Stimulated activated naive CD8-positive, alpha-beta T cell treated with anti-CD3 and anti-CD28 coated beads, Interleukin-15, amount 100 ng/mL, for 72 hours (primary cell): ENCODE measurements at regions not wholly inside any gene's neighbourhood (a gene's known extent, or its start where the extent isn't known, plus 50 kb on each side); places are given as distances from the start of the nearest gene placed in this dataset.

ENCODE experiments used
- ATAC-seq: fragments of 150-1000 bp; cut with Tn5 transposase; 2 replicates; pipeline ENCODE4 v1.10.0; 2021; ENCODE audit warnings: mild to moderate bottlenecking, moderate library complexity
- DNase-seq, 2 donors: peaks; one replicate each; pipeline ENCODE4 v3.0.0; 2021 to 2022
- H3K27ac Mint-ChIP-seq, 2 donors: one replicate each; pipeline ENCODE4 v1.8.0; 2022; ENCODE audit warnings: mild to moderate bottlenecking in 2 of 2, mixed read lengths in 2 of 2, moderate library complexity in 2 of 2
- H3K27me3 Mint-ChIP-seq: one replicate; pipeline ENCODE4 v1.8.0; 2022; ENCODE audit warnings: mixed read lengths
- H3K4me1 Mint-ChIP-seq: one replicate; pipeline ENCODE4 v1.8.0; 2022; ENCODE audit warnings: mild to moderate bottlenecking, mixed read lengths
- H3K4me3 Mint-ChIP-seq, 2 donors: one replicate each; pipeline ENCODE4 v1.8.0; 2022; ENCODE audit warnings: mild to moderate bottlenecking in 2 of 2, mixed read lengths in 2 of 2, moderate library complexity in 1 of 2
- H3K9me3 Mint-ChIP-seq, 2 donors: one replicate each; pipeline ENCODE4 v1.8.0; 2022; ENCODE audit warnings: mixed read lengths in 2 of 2

DNA sequence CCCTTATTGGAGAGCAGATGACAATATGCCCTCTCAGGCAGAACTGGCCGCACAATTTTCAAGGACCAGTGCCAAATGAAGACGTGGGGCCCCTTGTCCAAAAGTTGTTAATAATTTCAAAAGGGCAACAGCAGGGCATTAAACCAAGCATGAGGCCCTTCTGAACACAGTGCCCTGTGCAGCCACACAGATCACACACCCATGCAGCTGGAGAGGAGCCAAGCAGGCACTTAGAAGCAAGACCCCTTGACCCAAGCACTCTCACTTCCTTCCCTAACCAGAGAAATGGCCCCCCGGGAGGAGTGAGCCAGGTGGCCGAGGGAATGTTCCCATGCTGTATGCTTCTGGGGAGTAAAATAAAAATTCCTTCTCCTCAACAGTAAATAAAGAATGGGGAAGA, 114.0 kb upstream of the TMPO start:
- no peak for DNase-seq
- H3K9me3 Mint-ChIP-seq = no peaks in the 10 kb centered on the region
- peaks cover 53% of the 10 kb centered on the region for H3K4me1 Mint-ChIP-seq
- H3K4me3 Mint-ChIP-seq = no peak overlapping the region
- no peaks in the 10 kb centered on the region for H3K27me3 Mint-ChIP-seq
- no peak overlapping the region for H3K27ac Mint-ChIP-seq
- ATAC-seq = no peak

GRCh38 chr12:98402091-98402490, 113.3 kb upstream of the TMPO start:
- H3K27me3 Mint-ChIP-seq = no peaks in the 10 kb centered on the region
- H3K4me3 Mint-ChIP-seq = no peak overlapping the region
- H3K27ac Mint-ChIP-seq = peak overlapping the region in 1 of 2 donors; percentile 31
- H3K4me1 Mint-ChIP-seq = peaks cover 52% of the 10 kb centered on the region
- DNase-seq = no peak
- no peak for ATAC-seq
- H3K9me3 Mint-ChIP-seq = no peaks in the 10 kb centered on the region

GRCh38 chr12:98402671-98403070, 112.7 kb upstream of the TMPO start:
- Mint-ChIP-seq H3K9me3 (no peaks in the 10 kb centered on the region), H3K27me3 (no peaks in the 10 kb centered on the region), H3K27ac (peak overlapping the region in 1 of 2 donors; percentile 41), H3K4me3 (no peak overlapping the region), H3K4me1 (peaks cover 46% of the 10 kb centered on the region)
- DNase-seq = no peak
- ATAC-seq = no peak

GRCh38 chr12:98403385-98403784, 112.0 kb upstream of the TMPO start:
- H3K27me3 Mint-ChIP-seq = no peaks in the 10 kb centered on the region
- H3K9me3 Mint-ChIP-seq = no peaks in the 10 kb centered on the region
- ATAC-seq = no peak
- no peak overlapping the region for H3K27ac Mint-ChIP-seq
- peaks cover 43% of the 10 kb centered on the region for H3K4me1 Mint-ChIP-seq
- H3K4me3 Mint-ChIP-seq = no peak overlapping the region
- no peak for DNase-seq

DNA sequence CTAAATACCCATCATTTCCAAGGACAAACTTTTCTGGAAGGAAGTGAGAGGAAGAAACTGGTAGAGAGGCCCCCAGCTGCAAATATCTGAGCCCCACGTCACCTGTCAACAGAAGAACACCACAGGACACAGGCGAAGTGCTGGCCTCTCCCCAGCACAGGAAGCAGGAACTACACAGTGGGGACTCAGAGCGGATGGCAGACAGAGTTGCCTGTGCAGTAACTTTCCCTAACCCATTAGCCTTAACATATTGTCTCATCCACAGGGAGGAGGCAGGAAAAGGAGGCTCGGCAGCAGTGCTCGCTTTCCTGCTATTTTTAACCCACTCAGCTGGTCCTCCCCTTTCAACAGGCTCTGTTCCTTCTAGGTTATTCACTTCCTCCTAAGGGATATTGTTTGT, 111.5 kb upstream of the TMPO start:
- Mint-ChIP-seq H3K4me3 (no peak overlapping the region), H3K27me3 (no peaks in the 10 kb centered on the region), H3K9me3 (no peaks in the 10 kb centered on the region), H3K4me1 (peaks cover 39% of the 10 kb centered on the region), H3K27ac (peak overlapping the region in 1 of 2 donors; percentile 61)
- no peak for ATAC-seq
- DNase-seq = no peak

- no peak overlapping the region for H3K27ac Mint-ChIP-seq
- no peaks in the 10 kb centered on the region for H3K9me3 Mint-ChIP-seq
- DNase-seq (no peak), ATAC-seq (no peak)
- no peak overlapping the region for H3K4me3 Mint-ChIP-seq
- peaks cover 24% of the 10 kb centered on the region for H3K4me1 Mint-ChIP-seq
- H3K27me3 Mint-ChIP-seq = no peaks in the 10 kb centered on the region
Observed at GRCh38 chr12:98405805-98406366, 109.5 kb upstream of the TMPO start.

DNA sequence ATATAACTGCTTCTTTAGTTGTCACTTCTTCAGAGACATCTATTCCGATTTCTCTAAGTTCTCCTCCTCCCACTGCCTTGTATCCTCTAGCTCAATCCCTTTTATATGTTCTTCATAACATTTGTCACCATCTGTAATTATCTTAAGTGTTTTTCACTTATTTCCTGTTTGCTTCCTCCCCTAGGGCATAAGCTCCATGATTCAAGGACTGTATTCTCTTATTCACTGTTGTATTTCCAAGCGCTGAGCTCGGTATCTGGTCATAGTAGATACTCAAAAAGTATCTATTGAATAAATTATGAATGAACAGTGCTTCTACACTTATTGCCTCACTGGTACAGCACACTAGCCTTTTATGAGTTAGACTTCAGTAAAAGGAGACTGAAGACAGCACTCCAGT, 109.0 kb upstream of the TMPO start:
- ATAC-seq (no peak), DNase-seq (no peak)
- H3K4me1 Mint-ChIP-seq = peaks cover 23% of the 10 kb centered on the region
- no peak overlapping the region for H3K27ac Mint-ChIP-seq
- H3K9me3 Mint-ChIP-seq = no peaks in the 10 kb centered on the region
- no peaks in the 10 kb centered on the region for H3K27me3 Mint-ChIP-seq
- H3K4me3 Mint-ChIP-seq = no peak overlapping the region

GRCh38 chr12:98408681-98409080, 106.7 kb upstream of the TMPO start:
- no peak overlapping the region for H3K4me3 Mint-ChIP-seq

GRCh38 chr12:98409548-98409947, 105.8 kb upstream of the TMPO start:
- H3K27ac Mint-ChIP-seq = no peak overlapping the region
- no peaks in the 10 kb centered on the region for H3K27me3 Mint-ChIP-seq
- DNase-seq = no peak
- H3K4me3 Mint-ChIP-seq = no peak overlapping the region
- no peaks in the 10 kb centered on the region for H3K4me1 Mint-ChIP-seq
- ATAC-seq = no peak
- H3K9me3 Mint-ChIP-seq = no peaks in the 10 kb centered on the region

More at GRCh38 chr12:98408681-98409080, 106.7 kb upstream of the TMPO start:
- no peak for ATAC-seq
- Mint-ChIP-seq H3K9me3 (no peaks in the 10 kb centered on the region), H3K27me3 (no peaks in the 10 kb centered on the region), H3K27ac (no peak overlapping the region), H3K4me1 (peaks cover 4% of the 10 kb centered on the region)
- no peak for DNase-seq

DNA sequence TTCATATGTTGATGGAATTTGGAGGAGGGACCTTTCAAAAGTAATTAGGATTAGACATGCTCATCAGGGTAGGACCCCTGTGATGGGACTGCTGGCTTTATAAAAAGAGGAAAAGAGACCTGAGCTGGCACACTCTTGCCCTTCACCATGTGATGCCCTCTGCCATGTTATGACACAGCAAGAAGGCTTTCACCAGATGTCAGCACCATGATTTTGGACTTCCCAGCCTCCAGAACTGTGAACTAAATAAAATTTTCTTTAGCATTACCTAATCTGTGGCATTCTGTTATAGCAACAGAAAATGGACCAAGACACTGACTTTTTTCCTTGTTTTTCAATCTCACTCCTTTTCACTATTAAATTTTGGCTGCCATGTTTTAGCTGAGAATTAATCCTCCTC, 105.0 kb upstream of the TMPO start:
- DNase-seq = no peak
- no peaks in the 10 kb centered on the region for H3K27me3 Mint-ChIP-seq
- no peak overlapping the region for H3K27ac Mint-ChIP-seq
- no peaks in the 10 kb centered on the region for H3K9me3 Mint-ChIP-seq
- H3K4me1 Mint-ChIP-seq = no peaks in the 10 kb centered on the region
- no peak overlapping the region for H3K4me3 Mint-ChIP-seq
- ATAC-seq = no peak

DNA sequence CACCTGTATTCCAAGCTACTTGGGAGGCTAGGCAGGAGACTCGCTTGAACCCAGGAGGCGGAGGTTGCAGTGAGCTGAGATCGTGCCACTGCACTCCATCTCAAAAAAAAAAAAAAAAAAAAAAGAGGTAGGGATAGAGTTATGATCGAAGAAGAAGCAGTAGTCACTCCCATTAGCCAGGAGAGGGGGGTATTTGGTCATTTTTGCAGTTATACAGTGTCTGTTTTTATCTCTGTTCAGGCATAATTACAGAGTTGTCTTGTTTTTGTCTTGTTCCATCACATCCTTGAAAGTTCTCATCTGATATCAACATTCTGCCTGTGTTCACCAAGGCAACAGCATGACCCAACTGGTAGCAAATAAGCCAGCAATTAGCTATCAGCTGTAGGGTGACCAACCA, 98.5 kb upstream of the TMPO start:
- Mint-ChIP-seq H3K4me1 (no peaks in the 10 kb centered on the region), H3K4me3 (no peak overlapping the region), H3K27me3 (no peaks in the 10 kb centered on the region), H3K9me3 (no peaks in the 10 kb centered on the region), H3K27ac (no peak overlapping the region)
- ATAC-seq (no peak), DNase-seq (no peak)

DNA sequence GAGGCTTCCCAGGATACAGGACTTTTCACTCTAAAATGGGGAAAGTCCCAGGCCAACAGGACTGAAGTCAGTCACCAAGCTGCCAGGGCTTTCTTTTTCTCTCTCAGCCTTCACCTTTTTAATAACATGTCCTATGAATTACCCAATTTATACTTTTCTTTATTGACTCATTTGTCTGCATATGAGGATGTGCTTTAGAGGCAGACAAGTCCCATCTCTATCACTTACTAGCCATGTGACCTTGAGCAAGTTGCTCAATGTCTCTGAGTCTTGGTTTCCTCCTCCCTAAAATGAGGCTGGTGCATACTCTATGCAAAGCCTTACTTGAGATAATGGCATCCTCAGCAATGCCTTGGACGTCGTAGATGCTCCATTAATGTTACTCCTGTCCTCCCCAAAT, 98.1 kb upstream of the TMPO start:
- no peak overlapping the region for H3K4me3 Mint-ChIP-seq
- H3K27me3 Mint-ChIP-seq = no peaks in the 10 kb centered on the region
- H3K9me3 Mint-ChIP-seq = no peaks in the 10 kb centered on the region
- ATAC-seq = no peak
- H3K27ac Mint-ChIP-seq = peak overlapping the region in 1 of 2 donors; percentile 83
- no peak for DNase-seq
- no peaks in the 10 kb centered on the region for H3K4me1 Mint-ChIP-seq

GRCh38 chr12:98418357-98419075, 96.9 kb upstream of the TMPO start:
- no peaks in the 10 kb centered on the region for H3K4me1 Mint-ChIP-seq
- no peak overlapping the region for H3K4me3 Mint-ChIP-seq
- no peaks in the 10 kb centered on the region for H3K27me3 Mint-ChIP-seq
- DNase-seq (no peak), ATAC-seq (no peak)
- H3K9me3 Mint-ChIP-seq = no peaks in the 10 kb centered on the region
- no peak overlapping the region for H3K27ac Mint-ChIP-seq

DNA sequence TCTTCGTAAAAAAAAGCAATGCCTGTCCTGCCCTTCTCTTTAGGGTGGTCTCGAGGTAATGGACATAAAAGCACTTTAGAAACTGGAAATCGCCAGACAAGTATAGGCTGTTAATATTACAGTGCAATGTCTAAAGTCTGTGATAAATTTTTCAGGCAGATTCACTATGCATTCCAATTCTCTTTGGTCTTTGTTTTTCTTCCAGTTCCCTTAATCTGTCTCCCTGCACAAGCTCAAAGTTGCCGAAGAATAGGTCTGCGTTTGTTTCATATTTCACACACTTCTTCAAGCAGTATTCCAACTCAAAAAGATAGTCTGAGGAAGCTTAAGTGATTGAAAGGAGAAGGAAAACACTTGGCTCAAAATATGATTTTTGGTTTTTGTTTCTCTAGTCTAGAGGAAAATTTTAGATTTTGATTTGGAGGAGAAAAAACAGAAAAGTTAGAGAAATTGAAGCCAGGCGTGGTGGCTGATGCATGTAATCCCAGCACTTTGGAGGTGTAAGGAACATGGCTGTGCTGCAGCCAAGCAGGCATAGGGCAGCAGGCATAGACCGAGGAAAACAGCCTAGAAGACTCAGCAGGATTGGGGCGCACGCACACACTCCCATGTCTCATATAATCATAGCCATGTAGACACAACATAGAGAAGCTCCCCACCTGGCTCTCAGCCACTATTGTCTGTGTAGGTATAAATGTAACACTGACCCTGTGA, 96.2 kb upstream of the TMPO start:
- no peak for ATAC-seq
- DNase-seq = no peak
- Mint-ChIP-seq H3K4me3 (no peak overlapping the region), H3K27ac (no peak overlapping the region), H3K27me3 (no peaks in the 10 kb centered on the region), H3K9me3 (no peaks in the 10 kb centered on the region), H3K4me1 (no peaks in the 10 kb centered on the region)

DNA sequence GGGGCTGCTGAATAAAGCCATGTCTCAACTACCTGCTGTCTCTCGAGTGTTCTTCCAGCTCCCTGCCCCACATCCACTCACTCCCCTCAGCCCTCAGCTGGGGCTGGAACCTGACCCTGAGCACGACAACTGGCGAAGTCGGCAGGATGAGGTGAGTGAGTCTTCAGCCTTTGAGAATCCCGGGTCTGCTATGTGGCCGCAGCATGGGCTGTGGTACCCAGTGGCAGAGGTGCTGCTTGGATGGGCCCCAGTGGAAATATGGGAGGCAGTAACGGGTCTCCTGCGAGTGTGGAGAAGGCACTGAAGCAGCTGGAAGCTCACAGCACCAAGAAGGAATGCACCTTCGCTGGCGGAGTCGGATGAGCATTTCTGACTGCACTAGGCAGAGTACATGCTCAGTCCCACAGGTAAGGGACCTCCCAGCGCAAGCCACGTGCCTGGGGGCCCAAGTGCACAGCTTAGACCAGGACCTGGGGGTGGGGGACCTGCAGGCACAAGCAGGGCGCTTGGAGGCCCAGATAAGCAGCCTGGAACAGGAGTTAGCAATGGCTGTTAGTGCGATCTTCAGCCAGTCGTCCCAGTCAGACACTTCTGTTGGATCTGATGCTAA, 95.5 kb upstream of the TMPO start:
- Mint-ChIP-seq H3K9me3 (no peaks in the 10 kb centered on the region), H3K27ac (no peak overlapping the region), H3K4me1 (peaks cover 2% of the 10 kb centered on the region), H3K27me3 (no peaks in the 10 kb centered on the region), H3K4me3 (no peak overlapping the region)
- DNase-seq (no peak), ATAC-seq (no peak)

DNA sequence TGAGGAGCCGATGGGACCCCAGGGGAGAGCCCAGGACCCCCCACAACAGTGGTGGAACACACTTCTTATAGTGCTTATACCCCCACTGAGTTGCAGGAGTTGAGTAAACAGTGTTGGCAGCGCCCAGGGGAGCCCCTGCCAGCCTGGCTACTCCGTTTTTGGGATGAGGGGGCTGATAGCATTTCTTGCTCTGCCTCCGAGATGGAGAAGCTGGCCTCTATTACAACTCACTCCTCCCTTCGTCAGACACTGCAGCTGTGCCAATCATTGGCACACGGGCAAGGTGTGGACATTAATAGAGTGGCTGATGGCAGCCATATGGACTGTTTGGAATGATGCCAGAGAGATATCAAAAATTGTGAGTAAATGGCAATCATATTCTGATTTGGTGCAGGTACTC, 94.9 kb upstream of the TMPO start:
- DNase-seq (no peak), ATAC-seq (no peak)
- Mint-ChIP-seq H3K27ac (no peak overlapping the region), H3K27me3 (no peaks in the 10 kb centered on the region), H3K4me3 (no peak overlapping the region), H3K4me1 (peaks cover 5% of the 10 kb centered on the region), H3K9me3 (no peaks in the 10 kb centered on the region)
